H1 (cell line): ENCODE measurements at regions not wholly inside any gene's neighbourhood (a gene's known extent, or its start where the extent isn't known, plus 50 kb on each side); places are given as distances from the start of the nearest gene placed in this dataset.

Experiments used
- ASH2L ChIP-seq: fragments of 200-600, 300-600 bp; sonication (generic); IDR thresholded peaks from one replicate; pipeline ENCODE4 v1.7.1; 2017; ENCODE audit warnings: low read length
- ATF2 ChIP-seq: IDR thresholded peaks from 2 replicates; pipeline ENCODE4 v1.6.1; 2012; ENCODE audit warnings: low read length, inconsistent platforms
- BACH1 ChIP-seq: IDR thresholded peaks from 2 replicates; pipeline ENCODE4 v1.6.1; 2012; ENCODE audit warnings: low read length, improper control_type of control experiment
- BCL11A ChIP-seq, 2 experiments: IDR thresholded peaks; one replicate each; pipeline ENCODE4 v1.6.1; 2011; ENCODE audit warnings: low read depth in 2 of 2, low read length in 2 of 2, mild to moderate bottlenecking in 2 of 2
- CBX8 ChIP-seq: fragments of 300-800, 300-1000 bp; sonication (generic); IDR thresholded peaks from 2 replicates; pipeline ENCODE4 v1.7.1; 2016; ENCODE audit warnings: low read depth, low read length, borderline replicate concordance
- EGR1 ChIP-seq: IDR thresholded peaks from 2 replicates; pipeline ENCODE4 v1.6.1; 2011; ENCODE audit warnings: low read depth, low read length, borderline replicate concordance
- HDAC6 ChIP-seq: IDR thresholded peaks from one replicate; pipeline ENCODE4 v1.7.1; 2012; ENCODE audit warnings: low read depth, mild to moderate bottlenecking, inconsistent platforms, low read length, moderate library complexity
- JUN ChIP-seq: IDR thresholded peaks from 2 replicates; pipeline ENCODE4 v1.6.1; 2011; ENCODE audit warnings: low read depth, mild to moderate bottlenecking, improper control_type of control experiment, low read length
- JUND ChIP-seq: IDR thresholded peaks from 2 replicates; pipeline ENCODE4 v1.6.1; 2011; ENCODE audit warnings: mild to moderate bottlenecking, improper control_type of control experiment, low read length
- MAFK ChIP-seq: IDR thresholded peaks from 2 replicates; pipeline ENCODE4 v1.6.1; 2012; ENCODE audit warnings: low read depth, mild to moderate bottlenecking, improper control_type of control experiment, low read length
- PHF8 ChIP-seq: fragments of 200-600 bp; sonication (generic); conservative IDR thresholded peaks from 2 replicates; pipeline ENCODE4 v1.7.1; 2012; ENCODE audit warnings: low read depth, mild to moderate bottlenecking, inconsistent platforms, low read length, moderate library complexity
- POU5F1 ChIP-seq: IDR thresholded peaks from 2 replicates; pipeline ENCODE4 v1.6.1; 2011; ENCODE audit warnings: low read depth, mild to moderate bottlenecking, low read length, moderate library complexity
- SRF ChIP-seq: IDR thresholded peaks from 2 replicates; pipeline ENCODE4 v1.6.1; 2011; ENCODE audit warnings: mild to moderate bottlenecking, low read depth, low read length, moderate library complexity
- TAF7 ChIP-seq: optimal IDR thresholded peaks from 2 replicates; pipeline ENCODE3; 2011; ENCODE audit warnings: low read depth, mild to moderate bottlenecking, inconsistent platforms, low read length, moderate library complexity, borderline replicate concordance
- TBP ChIP-seq: IDR thresholded peaks from 2 replicates; pipeline ENCODE4 v1.6.1; 2011; ENCODE audit warnings: low read depth, low read length, improper control_type of control experiment
- TCF12 ChIP-seq: IDR thresholded peaks from 2 replicates; pipeline ENCODE4 v1.6.1; 2011; ENCODE audit warnings: low read depth, mild to moderate bottlenecking, low read length
- YY1 ChIP-seq: IDR thresholded peaks from 2 replicates; pipeline ENCODE4 v1.6.1; 2011; ENCODE audit warnings: low read depth, mild to moderate bottlenecking, low read length
- ZNF274 ChIP-seq: IDR thresholded peaks from 2 replicates; pipeline ENCODE4 v1.7.0; 2012; ENCODE audit warnings: low read length, borderline replicate concordance; ENCODE audit errors: extremely low read depth

- TF ChIP-seq CBX8, result no peak
- no peak for TF ChIP-seq YY1
- no peak for TF ChIP-seq MAFK
- TF ChIP-seq POU5F1, result no peak
- TF ChIP-seq PHF8, result no peak
- TF ChIP-seq SRF, result no peak
- TF ChIP-seq HDAC6, result no peak
- no peak for TF ChIP-seq TBP
- no peak for TF ChIP-seq ASH2L
- TF ChIP-seq TAF7, result no peak
- TF ChIP-seq ZNF274, result no peak
- no peak for TF ChIP-seq JUND
- TF ChIP-seq EGR1, result no peak
- no peak for TF ChIP-seq ATF2
- TF ChIP-seq BCL11A (IDR thresholded peaks at IDR 0.05; ENCODE audit: low read depth in 2 of 2, low read length in 2 of 2), result no peak
- TF ChIP-seq BACH1, result no peak
- no peak for TF ChIP-seq JUN
- no peak for TF ChIP-seq TCF12
- TF ChIP-seq, all 59 proteins: peak for 0
These were observed 720.9 kb downstream of the DIPK2A start (continued) for GRCh38 chr3:144692488-144692887.
